WTC11 (cell line): ENCODE measurements at regions not wholly inside any gene's neighbourhood (a gene's known extent, or its start where the extent isn't known, plus 50 kb on each side); places are given as distances from the start of the nearest gene placed in this dataset.

Experiments
- ATAC-seq: fragments of 200-7000 bp; cut with Tn5 transposase; 2 replicates; pipeline ENCODE4 v1.10.0; 2021; ENCODE audit warnings: mild to moderate bottlenecking, moderate library complexity
- CTCF ChIA-PET: fragments of 300-600 bp; sonication (Branson Sonifier 250); formaldehyde crosslinking; loops from one replicate; lab custom pipeline; 2021; ENCODE audit warnings: antibody characterized with exemption; lab: Charles Lee
- POLR2A ChIA-PET: fragments of 350-600 bp; sonication (Branson Sonifier 250); formaldehyde crosslinking; loops from one replicate; lab custom pipeline; 2021; ENCODE audit warnings: antibody characterized with exemption; lab: Charles Lee
- DNase-seq: peaks from one replicate; pipeline ENCODE4 v3.0.0; 2021; ENCODE audit warnings: low spot score
- H3K27ac Mint-ChIP-seq: 2 replicates; pipeline ENCODE4 v1.8.0; 2021; ENCODE audit warnings: mixed read lengths
- H3K27me3 Mint-ChIP-seq: 2 replicates; pipeline ENCODE4 v1.8.0; 2021; ENCODE audit warnings: low read depth, mild to moderate bottlenecking, moderate library complexity, mixed read lengths
- H3K36me3 Mint-ChIP-seq: 2 replicates; pipeline ENCODE4 v1.8.0; 2021; ENCODE audit warnings: mixed read lengths
- H3K4me1 Mint-ChIP-seq: 2 replicates; pipeline ENCODE4 v1.8.0; 2022; ENCODE audit warnings: mixed read lengths
- H3K4me3 Mint-ChIP-seq: 2 replicates; pipeline ENCODE4 v1.8.0; 2021; ENCODE audit warnings: mild to moderate bottlenecking, moderate library complexity, mixed read lengths
- H3K9me3 Mint-ChIP-seq: 2 replicates; pipeline ENCODE4 v1.8.0; 2021; ENCODE audit warnings: mixed read lengths
- ATF1 ChIP-seq: sonication (generic); formaldehyde crosslinking; IDR thresholded peaks from 2 replicates; pipeline ENCODE4 v1.8.1; 2023; ENCODE audit warnings: mild to moderate bottlenecking, moderate library complexity, missing genetic modification reagents
- CREM ChIP-seq: sonication (generic); formaldehyde crosslinking; IDR thresholded peaks from 2 replicates; pipeline ENCODE4 v1.8.1; 2022; ENCODE audit warnings: mild to moderate bottlenecking, missing genetic modification reagents, moderate library complexity
- E2F5 ChIP-seq: sonication (generic); formaldehyde crosslinking; IDR thresholded peaks from 2 replicates; pipeline ENCODE4 v1.8.1; 2022; ENCODE audit warnings: mild to moderate bottlenecking, moderate library complexity, missing genetic modification reagents
- ESRRA ChIP-seq: sonication (generic); formaldehyde crosslinking; IDR thresholded peaks from 2 replicates; pipeline ENCODE4 v1.8.1; 2022; ENCODE audit warnings: mild to moderate bottlenecking, missing genetic modification reagents, borderline replicate concordance
- ETV6 ChIP-seq: sonication (generic); formaldehyde crosslinking; IDR thresholded peaks from 2 replicates; pipeline ENCODE4 v1.8.1; 2022; ENCODE audit warnings: mild to moderate bottlenecking, missing genetic modification reagents
- FOXK1 ChIP-seq: sonication (generic); formaldehyde crosslinking; IDR thresholded peaks from 2 replicates; pipeline ENCODE4 v1.8.0; 2022; ENCODE audit warnings: mild to moderate bottlenecking, moderate library complexity, missing genetic modification reagents
- MXD4 ChIP-seq: fragments of 250-450 bp; sonication (Bioruptor Pico); IDR thresholded peaks from 2 replicates; pipeline ENCODE4 v1.8.0; 2021; ENCODE audit warnings: mild to moderate bottlenecking, moderate library complexity, borderline replicate concordance
- PRRX2 ChIP-seq: fragments of 250-450 bp; sonication (Bioruptor Pico); IDR thresholded peaks from 2 replicates; pipeline ENCODE4 v1.8.0; 2021; ENCODE audit warnings: mild to moderate bottlenecking
- RELA ChIP-seq: sonication (generic); formaldehyde crosslinking; IDR thresholded peaks from 2 replicates; pipeline ENCODE4 v1.8.1; 2022; ENCODE audit warnings: missing genetic modification reagents, mild to moderate bottlenecking, borderline replicate concordance
- RORB ChIP-seq: fragments of 250-450 bp; sonication (Bioruptor Pico); IDR thresholded peaks from 2 replicates; pipeline ENCODE4 v1.9.0; 2021; ENCODE audit warnings: mild to moderate bottlenecking
- SOX15 ChIP-seq: fragments of 250-450 bp; sonication (Bioruptor Pico); IDR thresholded peaks from 2 replicates; pipeline ENCODE4 v1.9.0; 2021; ENCODE audit warnings: mild to moderate bottlenecking
- TEAD4 ChIP-seq: sonication (generic); formaldehyde crosslinking; IDR thresholded peaks from 2 replicates; pipeline ENCODE4 v1.8.0; 2022; ENCODE audit warnings: mild to moderate bottlenecking, missing genetic modification reagents
- ZNF138 ChIP-seq: sonication (generic); formaldehyde crosslinking; conservative IDR thresholded peaks from 2 replicates; pipeline ENCODE4 v1.8.1; 2022; ENCODE audit warnings: mild to moderate bottlenecking, moderate library complexity, missing genetic modification reagents
- ZNF232 ChIP-seq: sonication (generic); formaldehyde crosslinking; IDR thresholded peaks from 2 replicates; pipeline ENCODE4 v1.8.0; 2022; ENCODE audit warnings: mild to moderate bottlenecking, missing genetic modification reagents
- ZNF263 ChIP-seq: sonication (generic); formaldehyde crosslinking; IDR thresholded peaks from 2 replicates; pipeline ENCODE4 v1.8.1; 2022; ENCODE audit warnings: low read depth, mild to moderate bottlenecking, moderate library complexity, missing genetic modification reagents
- ZNF281 ChIP-seq: sonication (generic); formaldehyde crosslinking; IDR thresholded peaks from 2 replicates; pipeline ENCODE4 v1.8.0; 2023; ENCODE audit warnings: mild to moderate bottlenecking, missing genetic modification reagents
- ZNF671 ChIP-seq: fragments of 250-450 bp; sonication (Bioruptor Pico); IDR thresholded peaks from 2 replicates; pipeline ENCODE4 v1.8.0; 2021; ENCODE audit warnings: mild to moderate bottlenecking
- ZSCAN18 ChIP-seq: fragments of 250-450 bp; sonication (Bioruptor Pico); IDR thresholded peaks from 2 replicates; pipeline ENCODE4 v2.1.2; 2022; ENCODE audit warnings: mild to moderate bottlenecking, moderate library complexity
- TF ChIP-seq, protein P1 (sequence below): sonication (generic); formaldehyde crosslinking; IDR thresholded peaks from 2 replicates; pipeline ENCODE4 v1.8.0; 2022; ENCODE audit warnings: mild to moderate bottlenecking, missing genetic modification reagents
- TF ChIP-seq, protein P2 (sequence below): sonication (generic); formaldehyde crosslinking; IDR thresholded peaks from 2 replicates; pipeline ENCODE4 v1.8.1; 2023; ENCODE audit warnings: mild to moderate bottlenecking, missing genetic modification reagents, moderate library complexity
- TF ChIP-seq, protein P3 (sequence below): sonication (generic); formaldehyde crosslinking; IDR thresholded peaks from 2 replicates; pipeline ENCODE4 v1.8.0; 2022; ENCODE audit warnings: mild to moderate bottlenecking, missing genetic modification reagents
- TF ChIP-seq, protein P4 (sequence below): sonication (generic); formaldehyde crosslinking; IDR thresholded peaks from 2 replicates; pipeline ENCODE4 v1.8.1; 2023; ENCODE audit warnings: mild to moderate bottlenecking, missing genetic modification reagents, borderline replicate concordance

DNA sequence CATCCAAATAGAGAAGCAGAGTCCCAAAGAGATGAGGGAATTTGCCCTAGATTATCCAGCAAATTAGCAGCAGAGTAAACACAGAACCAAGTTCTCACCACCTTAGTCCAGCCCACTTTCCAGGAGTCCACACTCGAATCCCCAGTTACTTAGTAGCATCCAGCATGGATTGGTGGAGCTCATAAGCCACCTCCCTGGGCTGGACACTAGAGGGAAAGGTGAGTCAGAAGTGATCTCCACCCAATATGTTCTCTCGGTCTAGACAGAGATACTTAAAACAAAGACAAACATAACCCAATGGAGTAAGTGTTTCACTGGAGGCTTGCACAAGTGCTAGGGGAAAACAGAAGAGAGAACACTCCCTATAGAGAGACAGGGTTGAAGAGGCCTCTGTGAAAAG lies 105.1 kb upstream of the CPEB2 start (continued):
- TF ChIP-seq E2F5 (CRISPR knock-in tag): no peak
- TF ChIP-seq CREM (CRISPR knock-in tag): no peak
- no peak for TF ChIP-seq RELA (CRISPR knock-in tag)
- TF ChIP-seq ZNF138: no peak
- TF ChIP-seq FOXK1 (CRISPR knock-in tag): no peak
- TF ChIP-seq MXD4: no peak
- TF ChIP-seq PRRX2 (CRISPR knock-in tag): no peak
- TF ChIP-seq, protein P1, sequence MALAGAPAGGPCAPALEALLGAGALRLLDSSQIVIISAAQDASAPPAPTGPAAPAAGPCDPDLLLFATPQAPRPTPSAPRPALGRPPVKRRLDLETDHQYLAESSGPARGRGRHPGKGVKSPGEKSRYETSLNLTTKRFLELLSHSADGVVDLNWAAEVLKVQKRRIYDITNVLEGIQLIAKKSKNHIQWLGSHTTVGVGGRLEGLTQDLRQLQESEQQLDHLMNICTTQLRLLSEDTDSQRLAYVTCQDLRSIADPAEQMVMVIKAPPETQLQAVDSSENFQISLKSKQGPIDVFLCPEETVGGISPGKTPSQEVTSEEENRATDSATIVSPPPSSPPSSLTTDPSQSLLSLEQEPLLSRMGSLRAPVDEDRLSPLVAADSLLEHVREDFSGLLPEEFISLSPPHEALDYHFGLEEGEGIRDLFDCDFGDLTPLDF (CRISPR knock-in tag): no peak
- TF ChIP-seq ZNF263: no peak
- no peak for TF ChIP-seq TEAD4 (CRISPR knock-in tag)
- TF ChIP-seq ZNF671 (CRISPR knock-in tag): no peak
- TF ChIP-seq, all 79 proteins: peak for 0

GRCh38 chr4:14898989-14899388 lies 103.3 kb upstream of the CPEB2 start:
- DNase-seq (no peak), ATAC-seq (no peak)
- Mint-ChIP-seq H3K27ac (no peak overlapping the region), H3K27me3 (no peaks in the 10 kb centered on the region), H3K4me1 (peaks cover 6% of the 10 kb centered on the region), H3K36me3 (no peaks in the 10 kb centered on the region), H3K9me3 (no peaks in the 10 kb centered on the region), H3K4me3 (no peak overlapping the region)
- ChIA-PET POLR2A (no interaction called here), CTCF (no interaction called here)
- TF ChIP-seq ETV6 (CRISPR knock-in tag): no peak
- no peak for TF ChIP-seq ZNF281 (CRISPR knock-in tag)
- TF ChIP-seq ZNF263: no peak
- no peak for TF ChIP-seq ATF1
- TF ChIP-seq SOX15: no peak
- TF ChIP-seq RORB (CRISPR knock-in tag): no peak
- no peak for TF ChIP-seq ZSCAN18 (CRISPR knock-in tag)
- TF ChIP-seq, protein P2, sequence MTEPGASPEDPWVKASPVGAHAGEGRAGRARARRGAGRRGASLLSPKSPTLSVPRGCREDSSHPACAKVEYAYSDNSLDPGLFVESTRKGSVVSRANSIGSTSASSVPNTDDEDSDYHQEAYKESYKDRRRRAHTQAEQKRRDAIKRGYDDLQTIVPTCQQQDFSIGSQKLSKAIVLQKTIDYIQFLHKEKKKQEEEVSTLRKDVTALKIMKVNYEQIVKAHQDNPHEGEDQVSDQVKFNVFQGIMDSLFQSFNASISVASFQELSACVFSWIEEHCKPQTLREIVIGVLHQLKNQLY (CRISPR knock-in tag): no peak
- no peak for TF ChIP-seq ESRRA (CRISPR knock-in tag)
- TF ChIP-seq, protein P3, sequence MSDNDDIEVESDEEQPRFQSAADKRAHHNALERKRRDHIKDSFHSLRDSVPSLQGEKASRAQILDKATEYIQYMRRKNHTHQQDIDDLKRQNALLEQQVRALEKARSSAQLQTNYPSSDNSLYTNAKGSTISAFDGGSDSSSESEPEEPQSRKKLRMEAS (CRISPR knock-in tag): no peak
- no peak for TF ChIP-seq RELA (CRISPR knock-in tag)
- TF ChIP-seq, protein P4, sequence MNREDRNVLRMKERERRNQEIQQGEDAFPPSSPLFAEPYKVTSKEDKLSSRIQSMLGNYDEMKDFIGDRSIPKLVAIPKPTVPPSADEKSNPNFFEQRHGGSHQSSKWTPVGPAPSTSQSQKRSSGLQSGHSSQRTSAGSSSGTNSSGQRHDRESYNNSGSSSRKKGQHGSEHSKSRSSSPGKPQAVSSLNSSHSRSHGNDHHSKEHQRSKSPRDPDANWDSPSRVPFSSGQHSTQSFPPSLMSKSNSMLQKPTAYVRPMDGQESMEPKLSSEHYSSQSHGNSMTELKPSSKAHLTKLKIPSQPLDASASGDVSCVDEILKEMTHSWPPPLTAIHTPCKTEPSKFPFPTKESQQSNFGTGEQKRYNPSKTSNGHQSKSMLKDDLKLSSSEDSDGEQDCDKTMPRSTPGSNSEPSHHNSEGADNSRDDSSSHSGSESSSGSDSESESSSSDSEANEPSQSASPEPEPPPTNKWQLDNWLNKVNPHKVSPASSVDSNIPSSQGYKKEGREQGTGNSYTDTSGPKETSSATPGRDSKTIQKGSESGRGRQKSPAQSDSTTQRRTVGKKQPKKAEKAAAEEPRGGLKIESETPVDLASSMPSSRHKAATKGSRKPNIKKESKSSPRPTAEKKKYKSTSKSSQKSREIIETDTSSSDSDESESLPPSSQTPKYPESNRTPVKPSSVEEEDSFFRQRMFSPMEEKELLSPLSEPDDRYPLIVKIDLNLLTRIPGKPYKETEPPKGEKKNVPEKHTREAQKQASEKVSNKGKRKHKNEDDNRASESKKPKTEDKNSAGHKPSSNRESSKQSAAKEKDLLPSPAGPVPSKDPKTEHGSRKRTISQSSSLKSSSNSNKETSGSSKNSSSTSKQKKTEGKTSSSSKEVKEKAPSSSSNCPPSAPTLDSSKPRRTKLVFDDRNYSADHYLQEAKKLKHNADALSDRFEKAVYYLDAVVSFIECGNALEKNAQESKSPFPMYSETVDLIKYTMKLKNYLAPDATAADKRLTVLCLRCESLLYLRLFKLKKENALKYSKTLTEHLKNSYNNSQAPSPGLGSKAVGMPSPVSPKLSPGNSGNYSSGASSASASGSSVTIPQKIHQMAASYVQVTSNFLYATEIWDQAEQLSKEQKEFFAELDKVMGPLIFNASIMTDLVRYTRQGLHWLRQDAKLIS (CRISPR knock-in tag): no peak
- no peak for TF ChIP-seq ZNF232
